ENCODE measurements at regions not wholly inside any gene's neighbourhood (a gene's known extent, or its start where the extent isn't known, plus 50 kb on each side); places are given as distances from the start of the nearest gene placed in this dataset.

DNA sequence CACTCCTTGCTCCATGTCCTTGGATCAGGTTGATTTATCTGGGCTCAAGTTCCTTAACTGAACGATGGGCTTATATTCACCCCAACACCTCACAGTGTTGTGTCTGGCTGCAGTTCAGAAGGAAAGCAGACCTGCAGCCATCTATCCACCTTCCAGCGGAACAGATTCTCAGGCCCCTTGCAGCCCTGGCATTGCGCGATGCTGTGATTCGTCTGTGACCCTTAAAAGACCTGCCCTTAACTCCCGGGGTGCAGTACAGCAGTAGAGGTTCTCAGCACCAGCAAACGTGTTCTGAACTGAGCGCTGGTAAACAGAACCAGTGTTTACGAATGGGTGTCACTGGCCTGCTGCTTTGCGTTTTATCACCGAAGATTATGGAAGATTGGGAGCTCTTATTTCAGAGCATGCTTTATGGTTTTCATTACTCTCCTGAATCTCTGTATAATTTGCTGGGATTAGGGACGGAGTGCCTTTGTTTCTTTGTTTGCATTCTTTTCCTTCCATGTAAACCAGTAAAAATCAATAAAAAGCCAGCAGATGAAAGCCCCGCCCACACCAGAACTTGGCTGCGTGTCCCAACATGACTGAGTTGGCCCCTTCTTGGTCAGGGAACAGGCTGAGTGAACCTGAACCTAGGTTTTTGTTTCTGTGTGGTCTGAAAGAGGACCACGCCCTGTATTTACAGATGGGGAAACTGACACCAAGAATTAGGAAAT lies 286.7 kb upstream of the CRY1 start:
- TF ChIP-seq, protein P1, sequence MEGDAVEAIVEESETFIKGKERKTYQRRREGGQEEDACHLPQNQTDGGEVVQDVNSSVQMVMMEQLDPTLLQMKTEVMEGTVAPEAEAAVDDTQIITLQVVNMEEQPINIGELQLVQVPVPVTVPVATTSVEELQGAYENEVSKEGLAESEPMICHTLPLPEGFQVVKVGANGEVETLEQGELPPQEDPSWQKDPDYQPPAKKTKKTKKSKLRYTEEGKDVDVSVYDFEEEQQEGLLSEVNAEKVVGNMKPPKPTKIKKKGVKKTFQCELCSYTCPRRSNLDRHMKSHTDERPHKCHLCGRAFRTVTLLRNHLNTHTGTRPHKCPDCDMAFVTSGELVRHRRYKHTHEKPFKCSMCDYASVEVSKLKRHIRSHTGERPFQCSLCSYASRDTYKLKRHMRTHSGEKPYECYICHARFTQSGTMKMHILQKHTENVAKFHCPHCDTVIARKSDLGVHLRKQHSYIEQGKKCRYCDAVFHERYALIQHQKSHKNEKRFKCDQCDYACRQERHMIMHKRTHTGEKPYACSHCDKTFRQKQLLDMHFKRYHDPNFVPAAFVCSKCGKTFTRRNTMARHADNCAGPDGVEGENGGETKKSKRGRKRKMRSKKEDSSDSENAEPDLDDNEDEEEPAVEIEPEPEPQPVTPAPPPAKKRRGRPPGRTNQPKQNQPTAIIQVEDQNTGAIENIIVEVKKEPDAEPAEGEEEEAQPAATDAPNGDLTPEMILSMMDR (IDR thresholded peaks at IDR 0.05), result no peak
- TF ChIP-seq POLR2AphosphoS5 (IDR thresholded peaks at IDR 0.05) (peak; percentile 31), POLR2A (IDR thresholded peaks at IDR 0.05) (no peak)
